IPS DF 6.9 (cell line): ENCODE measurements at regions not wholly inside any gene's neighbourhood (a gene's known extent, or its start where the extent isn't known, plus 50 kb on each side); places are given as distances from the start of the nearest gene placed in this dataset.

Experiments used
- DNase-seq: peaks from one replicate; pipeline ENCODE4 v3.0.0-alpha.2; 2013; ENCODE audit warnings: low read depth, low spot score
- H3K27ac ChIP-seq: one replicate; pipeline ENCODE4 v1.5.1; 2013; ENCODE audit warnings: low read length, control low read depth
- H3K27me3 ChIP-seq: 2 replicates; pipeline ENCODE4 v1.6.1; 2013; ENCODE audit warnings: mild to moderate bottlenecking, low read length; ENCODE audit not compliant: control insufficient read depth, insufficient read depth
- H3K36me3 ChIP-seq: 2 replicates; pipeline ENCODE4 v1.6.1; 2013; ENCODE audit warnings: low read length; ENCODE audit not compliant: control insufficient read depth, insufficient read depth
- H3K4me1 ChIP-seq: 2 replicates; pipeline ENCODE4 v1.6.1; 2013; ENCODE audit warnings: low read length; ENCODE audit not compliant: control insufficient read depth, insufficient read depth
- H3K4me3 ChIP-seq: 2 replicates; pipeline ENCODE4 v1.5.1; 2013; ENCODE audit warnings: mild to moderate bottlenecking, low read length
- H3K9me3 ChIP-seq: 2 replicates; pipeline ENCODE4 v1.6.1; 2013; ENCODE audit warnings: low read length, inconsistent platforms; ENCODE audit not compliant: control insufficient read depth, insufficient read depth
- WGBS: extraction: QIAGEN DNeasy Blood & Tissue Kit; methylation state at CpG from one replicate; pipeline ENCODE4 v1.1.7; 2013; ENCODE audit warnings: mixed read lengths, missing lambda C conversion rate; ENCODE audit not compliant: insufficient read length, insufficient coverage; 5-methylcytosine and 5-hydroxymethylcytosine counted together

- Histone ChIP-seq H3K4me3 (no peak overlapping the region), H3K4me1 (no peaks in the 10 kb centered on the region; the same call in 1 of the 2 replicates), H3K9me3 (no peaks in the 10 kb centered on the region), H3K27ac (no peak overlapping the region), H3K36me3 (no peaks in the 10 kb centered on the region), H3K27me3 (no peaks in the 10 kb centered on the region)
- no CpG with 5 or more reads among the region's 4 CpGs for WGBS
- no peak for DNase-seq
Measured at GRCh38 chr15:39502082-39502447, 78.8 kb upstream of the THBS1 start.

GRCh38 chr15:39502611-39503195, 78.2 kb upstream of the THBS1 start:
- Histone ChIP-seq H3K4me1 (no peaks in the 10 kb centered on the region), H3K4me3 (no peak overlapping the region), H3K27ac (no peak overlapping the region), H3K9me3 (no peaks in the 10 kb centered on the region), H3K36me3 (no peaks in the 10 kb centered on the region), H3K27me3 (no peaks in the 10 kb centered on the region)
- no CpG with 5 or more reads among the region's 4 CpGs for WGBS
- no peak for DNase-seq

GRCh38 chr15:39503526-39503925, 77.4 kb upstream of the THBS1 start:
- WGBS = no CpG with 5 or more reads among the region's 4 CpGs

GRCh38 chr15:39504808-39505207, 76.1 kb upstream of the THBS1 start:
- Histone ChIP-seq H3K27me3 (no peaks in the 10 kb centered on the region), H3K27ac (no peak overlapping the region), H3K4me1 (no peaks in the 10 kb centered on the region), H3K36me3 (no peaks in the 10 kb centered on the region), H3K9me3 (no peaks in the 10 kb centered on the region), H3K4me3 (no peak overlapping the region)
- no peak for DNase-seq
- no CpG with 5 or more reads among the region's 1 CpG for WGBS

More at GRCh38 chr15:39503526-39503925, 77.4 kb upstream of the THBS1 start:
- Histone ChIP-seq H3K27me3 (no peaks in the 10 kb centered on the region), H3K27ac (no peak overlapping the region), H3K36me3 (no peaks in the 10 kb centered on the region), H3K9me3 (no peaks in the 10 kb centered on the region), H3K4me1 (no peaks in the 10 kb centered on the region), H3K4me3 (no peak overlapping the region)
- no peak for DNase-seq

- no peak overlapping the region for H3K27ac ChIP-seq
- no CpG with 5 or more reads among the region's 1 CpG for WGBS
- H3K4me3 ChIP-seq = no peak overlapping the region
- H3K4me1 ChIP-seq = no peaks in the 10 kb centered on the region
- no peak for DNase-seq
- H3K9me3 ChIP-seq = no peaks in the 10 kb centered on the region
- H3K27me3 ChIP-seq = no peaks in the 10 kb centered on the region
- H3K36me3 ChIP-seq = no peaks in the 10 kb centered on the region
Measured at GRCh38 chr15:39506146-39506545, 74.7 kb upstream of the THBS1 start.

- DNase-seq = no peak
- no peaks in the 10 kb centered on the region for H3K27me3 ChIP-seq
- no CpG with 5 or more reads among the region's 7 CpGs for WGBS
Measured at GRCh38 chr15:39508536-39508935, 72.3 kb upstream of the THBS1 start.

GRCh38 chr15:39510001-39510701, 70.7 kb upstream of the THBS1 start:
- no CpG with 5 or more reads among the region's 7 CpGs for WGBS
- H3K4me3 ChIP-seq = no peak overlapping the region
- H3K27ac ChIP-seq = no peak overlapping the region
- no peak for DNase-seq
- no peaks in the 10 kb centered on the region for H3K4me1 ChIP-seq
- no peaks in the 10 kb centered on the region for H3K27me3 ChIP-seq
- H3K9me3 ChIP-seq = no peaks in the 10 kb centered on the region
- no peaks in the 10 kb centered on the region for H3K36me3 ChIP-seq

More at GRCh38 chr15:39508536-39508935, 72.3 kb upstream of the THBS1 start:
- no peaks in the 10 kb centered on the region for H3K4me1 ChIP-seq
- no peak overlapping the region for H3K27ac ChIP-seq
- no peak overlapping the region for H3K4me3 ChIP-seq
- H3K9me3 ChIP-seq = no peaks in the 10 kb centered on the region
- no peaks in the 10 kb centered on the region for H3K36me3 ChIP-seq

GRCh38 chr15:39511000-39511915, 69.6 kb upstream of the THBS1 start:
- WGBS = no CpG with 5 or more reads among the region's 14 CpGs
- no peak overlapping the region for H3K27ac ChIP-seq
- no peak for DNase-seq

GRCh38 chr15:39511916-39512260, 69.0 kb upstream of the THBS1 start:
- H3K27ac ChIP-seq = no peak overlapping the region
- H3K9me3 ChIP-seq = no peaks in the 10 kb centered on the region
- WGBS = no CpG with 5 or more reads among the region's 4 CpGs
- H3K4me3 ChIP-seq = no peak overlapping the region
- no peaks in the 10 kb centered on the region for H3K27me3 ChIP-seq
- DNase-seq = no peak
- H3K4me1 ChIP-seq = no peaks in the 10 kb centered on the region
- H3K36me3 ChIP-seq = no peaks in the 10 kb centered on the region

More at GRCh38 chr15:39511000-39511915, 69.6 kb upstream of the THBS1 start:
- no peaks in the 10 kb centered on the region for H3K9me3 ChIP-seq
- H3K27me3 ChIP-seq = no peaks in the 10 kb centered on the region
- H3K4me1 ChIP-seq = no peaks in the 10 kb centered on the region
- H3K36me3 ChIP-seq = no peaks in the 10 kb centered on the region
- H3K4me3 ChIP-seq = no peak overlapping the region

- DNase-seq = no peak
- Histone ChIP-seq H3K4me1 (no peaks in the 10 kb centered on the region), H3K4me3 (no peak overlapping the region), H3K36me3 (no peaks in the 10 kb centered on the region), H3K27me3 (no peaks in the 10 kb centered on the region), H3K9me3 (no peaks in the 10 kb centered on the region), H3K27ac (no peak overlapping the region)
Measured at GRCh38 chr15:39512643-39513042, 68.2 kb upstream of the THBS1 start.
